HG03060 (cell line): ENCODE measurements at regions not wholly inside any gene's neighbourhood (a gene's known extent, or its start where the extent isn't known, plus 50 kb on each side); places are given as distances from the start of the nearest gene placed in this dataset.

Experiments used
- ATAC-seq: cut with Tn5 transposase; IDR thresholded peaks from one replicate; pipeline ENCODE4 v1.9.1; 2021; ENCODE audit warnings: low read depth, moderate number of reproducible peaks; ENCODE audit not compliant: unreplicated experiment

GRCh38 chr16:55954906-55955305, 79.7 kb upstream of the CES5A start:
- ATAC-seq, result no peak

- ATAC-seq, result no peak
Observed at GRCh38 chr16:55949518-55949917, 74.3 kb upstream of the CES5A start.

GRCh38 chr16:55948230-55948629, 73.1 kb upstream of the CES5A start:
- no peak for ATAC-seq

GRCh38 chr16:55947366-55947765, 72.2 kb upstream of the CES5A start:
- ATAC-seq, result no peak

GRCh38 chr16:55944377-55944802, 69.2 kb upstream of the CES5A start:
- no peak for ATAC-seq

GRCh38 chr16:55943267-55943666, 68.1 kb upstream of the CES5A start:
- no peak for ATAC-seq

GRCh38 chr16:55942821-55943220, 67.6 kb upstream of the CES5A start:
- ATAC-seq, result no peak

- no peak for ATAC-seq
Observed at GRCh38 chr16:55941552-55941951, 66.4 kb upstream of the CES5A start.

GRCh38 chr16:55938126-55938525, 63.0 kb upstream of the CES5A start:
- ATAC-seq, result no peak

- ATAC-seq, result no peak
Observed at GRCh38 chr16:55933038-55933437, 57.9 kb upstream of the CES5A start.

- ATAC-seq, result no peak
Observed at GRCh38 chr16:55930036-55930435, 54.9 kb upstream of the CES5A start.

- ATAC-seq, result no peak
Observed at GRCh38 chr16:55929181-55929580, 54.0 kb upstream of the CES5A start.

- no peak for ATAC-seq
Observed at GRCh38 chr16:55925242-55925641, 50.1 kb upstream of the CES5A start.
